NCI-H1105 (cell line): ENCODE measurements at regions not wholly inside any gene's neighbourhood (a gene's known extent, or its start where the extent isn't known, plus 50 kb on each side); places are given as distances from the start of the nearest gene placed in this dataset.

Source experiments
- DNase-seq: peaks from one replicate; lab custom pipeline; 2025; lab: John Stamatoyannopoulos, UW

DNA sequence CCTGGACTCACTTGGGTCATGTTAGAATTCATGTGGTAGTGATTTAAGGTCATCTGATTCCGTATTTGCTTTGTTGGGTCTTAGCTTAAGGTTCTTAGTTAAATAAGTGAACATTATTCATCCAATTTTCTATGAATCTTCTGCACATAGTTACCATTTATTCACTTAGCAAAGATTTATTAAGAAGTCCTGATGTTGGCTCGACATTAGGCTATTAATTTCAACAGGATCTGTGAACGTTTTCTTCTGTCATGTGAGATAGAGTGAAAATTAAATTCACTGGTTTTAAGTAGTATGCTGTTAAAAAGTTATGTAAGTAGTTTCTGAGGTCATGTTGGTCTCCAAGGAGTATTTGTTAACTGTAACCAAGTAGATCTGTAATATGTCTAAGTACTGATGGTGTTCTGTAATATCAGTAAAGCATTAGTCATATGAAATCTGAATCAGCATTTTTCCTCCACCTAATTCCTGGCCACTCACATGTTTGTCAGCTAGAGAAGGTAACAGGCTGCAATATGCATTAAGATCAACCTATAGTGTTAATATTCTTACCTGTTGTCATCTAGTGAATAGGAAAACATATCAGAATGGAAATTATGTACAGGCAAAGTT lies 155.6 kb downstream of the PCDH7 start:
- no peak for DNase-seq

DNA sequence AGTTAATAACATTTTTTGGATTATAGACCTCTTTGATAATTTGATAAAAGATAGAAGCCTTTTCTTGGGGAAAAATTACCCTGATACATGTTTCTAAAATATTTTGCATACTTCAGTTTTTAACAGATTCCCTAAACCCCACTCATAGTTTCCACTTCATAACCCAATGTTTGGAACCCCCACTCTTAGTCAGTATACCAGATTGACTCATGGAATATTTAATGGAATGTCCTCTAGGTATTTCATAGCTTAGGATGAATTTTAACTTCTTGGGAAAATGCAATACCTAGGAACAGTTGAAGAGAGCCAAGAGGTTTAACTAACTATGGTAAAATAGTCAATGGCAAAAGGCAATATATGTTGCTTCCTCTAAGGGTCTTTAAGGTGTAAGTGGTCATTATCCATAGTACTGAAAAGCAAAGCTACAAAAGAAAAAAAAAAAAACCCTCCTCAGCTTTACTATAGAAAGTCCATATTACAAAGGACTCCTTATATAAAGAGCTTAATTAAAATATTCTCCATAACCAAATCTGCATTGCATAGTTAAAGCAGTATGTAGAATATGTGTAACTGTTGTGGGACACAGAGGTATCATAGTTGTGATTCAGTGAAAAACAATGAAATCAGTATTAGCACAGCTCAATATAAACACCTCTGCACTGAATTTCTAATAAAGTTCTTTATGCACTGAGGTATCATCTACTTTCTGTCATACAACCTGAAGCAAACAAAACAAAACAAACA lies 159.9 kb downstream of the PCDH7 start:
- DNase-seq = no peak

DNA sequence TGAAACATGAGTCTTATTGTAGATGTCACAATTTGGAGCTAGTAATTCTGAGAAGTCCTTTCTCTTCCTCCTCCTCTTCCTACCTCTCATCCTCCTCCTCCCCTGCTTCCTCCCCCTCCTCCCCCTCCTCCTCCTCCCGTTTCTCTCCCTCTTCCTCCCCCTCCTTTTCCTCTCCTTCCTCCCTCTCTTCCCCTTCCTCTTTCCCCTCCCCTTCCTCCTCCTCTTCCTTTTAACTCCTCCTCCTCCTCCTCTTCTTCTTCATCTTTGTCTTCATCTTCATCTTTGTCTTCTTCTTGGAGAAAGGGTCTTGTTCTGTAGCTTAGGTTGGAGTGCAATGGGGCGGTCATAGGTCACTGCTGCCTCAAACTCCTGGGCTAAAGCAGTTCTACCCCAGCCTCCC lies 161.8 kb downstream of the PCDH7 start:
- DNase-seq = no peak

DNA sequence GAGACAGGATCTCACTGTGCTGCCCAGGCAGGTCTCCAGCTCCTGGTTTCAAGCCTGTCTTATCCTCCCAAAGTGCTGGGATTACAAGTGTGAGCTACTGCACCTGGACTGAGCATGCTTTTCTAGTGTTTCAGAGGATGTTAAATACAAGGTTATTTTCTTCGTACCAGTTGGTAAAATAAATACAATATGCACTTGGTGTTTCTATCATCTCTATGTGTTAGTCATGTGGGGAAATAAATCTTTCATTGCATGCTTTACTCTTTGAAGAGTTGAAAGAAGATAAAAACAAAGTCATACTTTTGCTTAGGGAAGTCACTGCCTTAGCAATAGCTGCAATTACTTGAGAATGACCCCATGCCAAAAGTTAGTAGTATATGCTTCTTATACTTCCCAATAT lies 162.3 kb downstream of the PCDH7 start:
- no peak for DNase-seq

DNA sequence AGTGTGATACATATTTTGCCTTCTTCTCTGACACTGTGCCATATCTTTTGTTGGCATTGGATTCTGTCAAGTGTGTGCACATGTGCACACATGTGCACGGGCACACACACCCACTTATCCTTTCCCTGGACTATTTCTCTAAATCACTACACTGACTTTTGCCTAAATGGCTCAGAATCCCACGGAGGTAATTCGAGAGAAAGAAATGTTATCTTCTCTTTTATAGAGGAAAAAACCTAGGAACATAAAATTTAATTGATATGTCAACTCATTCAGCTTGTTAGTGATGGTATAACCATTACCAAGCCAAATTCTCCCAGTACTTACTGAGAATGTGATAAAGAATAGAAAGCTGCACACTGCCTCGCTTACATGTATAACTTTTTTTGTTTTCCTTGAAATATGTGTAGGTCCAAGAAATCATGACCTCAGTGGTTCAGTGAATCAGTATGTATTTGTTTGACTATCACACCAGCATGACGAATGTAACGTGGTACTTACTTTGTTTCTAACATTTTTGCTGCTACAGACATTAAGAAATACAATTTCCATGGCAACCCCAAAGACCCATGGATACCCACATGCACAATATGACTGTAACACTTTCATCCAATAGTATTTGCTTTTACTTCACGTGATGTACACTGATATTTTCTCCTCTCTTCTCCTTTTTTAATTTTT lies 163.0 kb downstream of the PCDH7 start:
- no peak for DNase-seq

DNA sequence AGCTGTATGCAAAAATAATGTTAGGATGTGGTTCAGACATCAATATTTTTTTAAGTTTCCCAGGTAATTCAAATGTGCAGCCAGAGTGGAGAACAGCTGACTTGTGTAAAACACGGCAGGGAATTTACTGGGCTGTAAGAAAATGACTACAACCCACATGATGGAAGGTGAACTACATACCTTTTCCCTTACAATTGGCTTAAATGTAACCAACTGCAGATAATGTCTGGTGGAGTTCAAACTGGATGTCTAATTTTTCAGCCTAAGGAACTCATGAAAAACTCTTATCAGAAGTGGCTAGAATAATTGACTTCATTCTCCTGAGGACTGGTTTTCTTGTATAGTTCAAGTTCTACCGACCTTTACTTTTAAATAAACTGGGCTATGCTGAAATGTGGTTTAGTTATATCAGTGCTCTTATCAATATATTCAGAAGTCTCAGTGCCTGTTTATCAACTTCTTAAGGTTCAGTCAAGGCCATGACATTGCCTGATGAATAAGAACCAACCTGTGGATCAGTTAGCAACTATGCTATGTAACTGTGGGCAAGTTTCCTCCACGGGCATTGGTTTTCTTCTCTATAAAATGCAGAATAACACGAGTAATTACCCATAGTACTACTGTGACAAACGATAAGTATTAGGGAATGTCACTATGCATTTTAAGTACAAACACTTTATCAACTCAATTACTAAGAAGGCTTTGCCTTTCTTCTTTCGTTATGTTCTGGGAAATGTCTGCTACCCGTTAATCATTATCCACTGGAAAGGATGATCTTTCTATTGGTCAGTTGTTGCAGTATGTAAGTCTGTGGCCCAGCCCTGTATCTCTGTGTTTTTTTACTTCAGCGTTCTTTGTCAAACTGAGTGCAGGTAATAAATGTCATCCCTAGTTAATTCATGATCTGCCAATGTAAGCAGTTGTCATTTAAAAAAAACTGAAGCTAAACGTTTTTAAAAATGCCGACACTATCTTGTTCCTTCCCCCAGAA lies 181.6 kb downstream of the PCDH7 start:
- DNase-seq = no peak

DNA sequence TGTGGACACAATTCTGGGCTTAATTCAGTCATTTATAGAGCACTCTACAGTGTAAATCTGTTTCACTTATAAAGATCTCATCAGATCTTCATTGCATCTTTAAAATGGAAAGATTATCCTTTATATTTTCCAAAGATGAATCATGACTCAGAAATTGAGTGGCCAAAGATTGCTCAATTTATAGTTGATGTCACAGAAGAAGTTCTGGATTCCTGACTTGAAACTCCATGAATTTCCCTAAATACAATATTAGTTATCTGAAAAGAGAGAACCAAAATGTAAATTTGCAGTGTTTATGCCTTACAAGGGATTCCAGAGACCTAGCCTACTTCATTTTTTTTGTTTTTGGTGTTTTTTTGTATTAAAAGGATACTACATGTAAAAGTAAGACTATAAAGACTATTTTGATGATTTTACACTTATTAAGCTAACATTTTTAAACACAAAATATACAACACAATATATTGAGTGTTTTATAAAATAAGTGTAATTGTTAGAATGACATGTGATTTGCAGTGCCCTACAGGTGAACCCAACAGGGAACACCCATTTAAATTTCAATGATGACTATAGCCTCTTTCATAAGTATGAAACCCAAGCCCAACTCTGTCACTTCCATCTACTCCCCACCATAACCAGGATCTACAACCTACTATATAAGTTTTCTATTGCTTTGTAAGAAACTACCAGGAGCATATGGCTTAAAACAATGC lies 183.5 kb downstream of the PCDH7 start:
- no peak for DNase-seq

DNA sequence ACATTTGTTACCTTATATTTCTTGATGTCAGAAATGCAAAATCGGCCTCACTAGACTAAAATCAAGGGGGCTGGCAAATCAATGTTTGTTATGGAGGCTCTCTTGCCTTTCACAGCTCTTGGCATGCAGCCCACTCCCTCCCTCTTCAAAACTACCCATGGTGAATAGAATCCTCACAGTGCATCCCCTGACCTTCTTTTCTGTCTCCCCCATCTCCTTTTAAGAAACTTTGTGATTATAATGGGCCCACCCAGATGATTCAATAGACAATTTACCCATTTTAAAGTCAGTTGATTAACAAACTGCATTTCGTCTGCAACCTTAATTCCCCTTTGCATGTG lies 184.0 kb downstream of the PCDH7 start:
- DNase-seq = no peak

DNA sequence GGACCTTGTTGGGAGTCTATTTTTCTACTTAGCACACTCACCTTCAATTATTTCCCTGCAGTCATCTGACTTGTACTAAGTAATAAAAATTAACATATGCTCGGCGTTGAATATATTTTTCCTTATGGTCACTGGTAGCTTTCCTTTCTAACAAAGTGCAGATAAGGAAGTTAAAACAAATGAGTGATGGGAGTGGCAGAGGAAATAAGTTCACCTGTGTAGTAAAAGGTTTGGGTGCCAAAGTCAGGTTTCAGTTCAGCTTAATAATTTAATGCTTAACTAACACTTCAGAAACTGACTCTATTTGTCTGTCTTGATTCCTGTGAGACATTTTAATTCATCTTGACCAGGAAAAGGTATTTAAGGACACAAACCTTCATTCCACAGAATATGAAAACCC lies 184.4 kb downstream of the PCDH7 start:
- DNase-seq = no peak

DNA sequence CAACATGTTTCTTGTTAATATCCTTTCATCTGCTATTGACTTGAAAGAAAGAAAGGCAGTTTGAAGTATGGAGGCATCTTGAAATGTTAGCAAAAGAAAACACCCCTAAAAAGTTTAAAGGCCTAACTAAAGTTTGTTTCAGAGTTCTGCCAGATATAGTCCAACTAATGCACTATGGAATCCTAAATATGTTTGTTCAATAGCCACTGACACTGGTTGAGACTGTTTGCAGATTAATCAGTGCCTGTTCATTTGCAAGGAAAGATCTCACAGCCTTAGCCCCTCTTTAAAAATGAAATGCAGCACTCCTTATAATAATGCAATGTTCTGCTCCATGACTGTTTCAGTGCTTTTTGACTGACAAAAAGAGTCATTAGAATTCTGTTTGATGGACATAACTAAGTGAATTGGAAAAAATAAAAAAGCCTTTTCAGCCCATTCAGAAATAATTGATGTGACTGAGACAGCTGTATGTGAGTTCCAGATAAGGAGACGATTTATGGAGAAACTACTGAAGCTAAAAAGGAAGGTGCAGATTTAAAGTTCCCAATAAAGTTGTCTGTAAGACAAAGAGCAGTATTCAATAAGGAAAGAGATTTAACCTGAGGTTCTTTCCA lies 192.0 kb downstream of the PCDH7 start:
- DNase-seq = no peak

DNA sequence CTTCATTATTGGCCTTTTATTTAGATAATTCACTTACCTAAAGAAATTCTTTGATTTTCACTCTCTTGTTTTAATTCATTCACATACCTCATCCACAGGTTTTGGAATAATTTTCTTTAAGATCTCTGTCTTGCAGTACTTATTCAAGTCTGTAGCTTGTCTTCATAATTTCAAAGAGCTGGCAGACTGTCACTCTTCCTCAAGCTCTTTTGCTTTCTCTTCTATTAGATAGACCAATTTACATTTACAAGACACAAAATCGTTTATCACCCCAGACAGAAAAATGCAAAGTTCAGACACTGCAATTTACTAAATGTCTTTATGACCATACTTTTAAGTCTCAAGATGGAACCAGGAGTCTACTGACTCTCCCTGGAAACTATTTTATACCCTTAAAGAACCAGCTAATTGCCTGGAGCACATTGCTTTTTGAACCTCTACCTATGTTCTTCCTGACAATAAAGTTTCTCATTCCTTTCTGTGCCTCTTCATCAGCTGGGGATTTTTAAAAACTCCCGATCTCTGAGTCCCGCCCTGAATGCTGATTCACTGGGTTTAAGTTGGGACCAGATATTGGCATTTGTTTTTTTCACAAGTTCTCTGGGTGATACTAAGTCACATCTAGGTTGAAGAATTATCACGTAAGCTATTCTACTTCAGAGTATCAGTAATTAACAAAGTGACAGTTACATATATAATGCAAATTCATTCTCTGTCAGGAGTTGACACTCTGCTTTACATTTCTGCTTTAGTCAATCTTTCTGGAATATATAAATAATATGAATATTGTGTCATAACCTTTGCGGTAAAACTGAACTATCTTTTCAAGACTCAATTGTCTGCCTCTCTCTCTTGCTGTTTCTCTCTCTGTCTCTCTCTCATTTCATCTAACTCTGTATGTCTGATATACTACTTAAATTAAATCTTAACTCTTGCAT lies 196.4 kb downstream of the PCDH7 start:
- no peak for DNase-seq

DNA sequence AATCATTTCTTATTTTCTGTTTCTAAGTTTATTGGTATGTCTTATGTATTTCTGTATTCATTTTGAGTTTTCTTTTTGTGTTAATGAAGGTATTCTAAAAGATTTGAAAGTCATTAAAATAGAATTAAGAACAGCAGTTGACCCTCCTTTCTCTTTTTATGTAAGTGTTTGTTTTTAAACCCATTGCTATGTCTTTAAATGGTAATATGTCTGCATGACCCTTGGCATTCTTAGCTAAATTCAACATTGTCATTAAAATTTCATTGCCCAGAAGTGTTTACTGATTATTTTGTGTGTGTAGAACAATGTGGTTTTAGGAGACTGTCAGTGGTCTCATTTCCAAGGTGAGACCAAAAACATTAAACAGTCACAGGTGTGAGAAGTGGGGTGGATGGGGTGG lies 197.8 kb downstream of the PCDH7 start:
- no peak for DNase-seq

DNA sequence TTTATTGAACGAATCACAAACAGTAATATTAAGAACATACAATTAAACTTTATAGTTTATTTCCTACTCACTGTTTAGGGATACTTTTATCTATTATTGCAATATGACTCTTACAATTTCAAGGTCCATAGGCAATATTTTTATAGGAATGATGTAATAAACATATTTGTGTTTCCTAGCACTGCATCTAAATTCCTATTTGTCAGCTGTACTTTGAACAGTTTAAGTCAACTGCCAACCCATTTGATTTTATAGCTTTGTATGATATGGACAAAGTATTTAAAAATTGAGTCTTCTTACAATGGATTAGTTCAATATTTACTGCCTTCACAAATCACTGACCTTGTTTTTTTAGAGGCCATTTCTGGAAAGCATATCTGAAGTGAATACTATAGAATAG lies 199.3 kb downstream of the PCDH7 start:
- DNase-seq = no peak

DNA sequence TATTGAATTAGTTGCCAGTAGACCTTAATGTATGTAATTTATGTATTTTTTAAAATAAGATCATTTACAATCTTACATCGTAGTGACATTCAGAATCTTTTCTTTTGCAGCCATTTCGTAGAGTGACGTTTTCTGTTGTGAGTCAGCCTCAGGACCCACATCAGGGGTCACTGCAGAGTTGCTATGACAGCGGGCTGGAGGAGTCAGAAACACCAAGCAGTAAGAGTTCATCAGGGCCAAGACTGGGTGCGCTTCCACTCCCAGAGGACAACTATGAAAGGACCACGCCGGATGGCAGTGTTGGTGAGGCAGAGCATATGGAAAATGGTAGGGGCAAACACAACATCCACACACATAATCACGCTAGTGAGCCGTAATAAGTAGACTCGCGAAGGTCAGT lies 199.9 kb downstream of the PCDH7 start:
- no peak for DNase-seq

DNA sequence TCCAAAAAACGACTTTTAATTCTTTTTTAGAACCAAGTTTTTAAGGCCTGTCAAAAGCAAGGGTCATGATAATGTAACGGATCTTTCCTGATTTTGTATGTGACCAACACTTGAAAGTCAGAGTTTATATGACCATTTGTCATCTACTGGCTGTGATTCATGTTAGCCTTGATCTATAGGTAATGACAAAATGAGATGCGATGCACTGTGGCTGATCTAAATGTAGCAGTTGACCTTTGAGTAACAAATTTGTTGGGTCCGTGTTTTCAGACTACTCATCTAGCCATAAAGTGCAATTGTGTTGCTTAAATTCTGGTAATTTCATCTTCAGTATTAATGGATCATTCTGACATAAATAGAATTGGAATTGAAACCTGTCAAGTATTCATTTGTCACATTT lies 202.5 kb downstream of the PCDH7 start:
- DNase-seq = no peak

DNA sequence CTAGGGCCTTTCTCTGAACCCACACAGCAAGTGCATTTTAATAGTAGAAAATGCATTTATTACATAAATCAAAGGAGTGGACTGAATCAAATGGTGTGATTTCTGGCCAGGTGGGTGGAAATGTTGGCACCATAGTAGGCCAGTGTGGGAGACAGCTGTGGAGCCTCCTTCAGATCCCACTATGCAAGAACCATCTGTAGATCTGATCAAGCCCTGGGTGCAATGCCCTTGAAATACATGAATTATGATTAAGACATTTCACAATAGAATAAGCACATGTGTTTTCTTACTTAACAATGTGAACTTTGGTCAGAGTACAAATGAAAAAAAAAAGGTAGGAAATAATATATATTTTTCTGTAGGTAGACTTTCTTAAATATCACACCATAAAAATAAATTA lies 204.3 kb downstream of the PCDH7 start:
- no peak for DNase-seq

DNA sequence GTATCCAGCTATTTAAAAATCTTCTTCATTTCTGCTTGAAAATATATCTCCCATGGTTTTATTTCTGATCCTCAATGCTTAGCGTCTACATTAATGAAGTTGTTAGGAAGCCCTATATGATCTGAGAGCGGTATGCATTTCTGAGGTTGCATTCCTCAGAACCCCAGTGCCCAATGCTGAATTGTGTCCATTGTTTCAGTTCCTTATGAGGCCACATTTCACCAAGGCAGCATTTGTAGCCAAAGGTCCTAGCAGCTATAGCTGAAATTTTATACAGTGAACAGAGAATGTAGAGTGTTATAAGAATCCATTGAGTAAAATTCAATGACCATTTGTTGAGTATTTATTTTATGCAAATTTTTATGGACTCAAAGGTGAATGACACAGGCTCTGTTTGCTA lies 209.5 kb downstream of the PCDH7 start:
- DNase-seq = no peak

DNA sequence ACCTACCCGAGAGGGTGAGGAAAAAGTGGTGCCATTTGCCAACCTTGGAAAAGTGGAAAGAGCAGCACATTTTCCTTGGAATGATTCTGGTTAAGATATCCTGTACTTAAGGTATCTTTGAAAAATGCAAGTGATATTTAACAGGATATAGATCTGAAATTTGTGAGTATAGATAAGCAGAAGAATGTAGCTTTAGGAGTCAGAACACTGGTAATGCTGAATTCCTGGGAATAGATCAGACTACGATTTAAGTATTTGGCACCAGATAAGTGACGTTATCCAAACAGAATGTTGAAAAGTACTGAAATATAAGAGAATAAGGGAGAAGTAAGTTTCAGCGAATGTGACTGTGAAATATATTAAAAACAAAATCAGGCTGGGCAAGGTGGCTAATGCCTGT lies 210.1 kb downstream of the PCDH7 start:
- no peak for DNase-seq

DNA sequence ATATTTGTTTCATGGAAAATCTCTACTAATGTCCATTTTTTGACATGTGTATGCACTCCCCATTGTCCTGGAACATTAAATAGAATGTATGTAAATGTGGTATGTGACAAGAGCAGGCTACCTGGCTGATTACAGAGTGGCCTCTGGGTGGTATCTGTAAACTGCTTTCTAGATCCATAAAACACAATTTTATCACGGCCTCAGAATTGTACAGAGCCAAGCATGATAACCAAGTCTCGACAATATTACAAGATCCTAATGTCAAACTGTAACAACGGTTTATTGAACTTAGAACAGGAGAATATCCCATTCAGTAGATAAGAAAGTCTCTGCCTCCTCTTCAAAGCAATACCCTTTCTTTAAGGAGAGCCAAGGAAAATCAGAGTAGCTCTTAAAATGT lies 212.4 kb downstream of the PCDH7 start:
- no peak for DNase-seq

DNA sequence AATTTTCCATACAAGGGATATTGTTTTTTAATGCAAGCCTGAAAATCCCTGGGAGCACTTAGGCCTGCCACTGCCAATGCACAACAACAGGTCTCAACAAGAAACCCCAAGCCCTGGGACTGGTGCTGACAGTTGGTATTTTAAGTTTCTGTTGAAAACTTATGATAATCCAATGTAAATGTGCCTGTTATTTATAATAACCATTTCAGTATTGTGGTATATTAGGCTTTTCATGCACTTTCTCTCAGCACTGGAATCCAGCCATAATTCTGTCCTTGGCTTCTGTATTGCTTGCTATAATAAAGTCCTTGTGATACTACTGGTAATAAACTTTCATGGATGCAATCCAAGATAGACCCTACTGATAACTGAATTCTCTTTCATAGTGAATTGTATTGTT lies 218.9 kb downstream of the PCDH7 start:
- no peak for DNase-seq
